ENCODE measurements at regions not wholly inside any gene's neighbourhood (a gene's known extent, or its start where the extent isn't known, plus 50 kb on each side); places are given as distances from the start of the nearest gene placed in this dataset.
"Not testable (repeated sequence)": the region's sequence is repeated elsewhere in the genome, so short reads cannot be mapped to it uniquely, and the experiment has no call there.

DNA sequence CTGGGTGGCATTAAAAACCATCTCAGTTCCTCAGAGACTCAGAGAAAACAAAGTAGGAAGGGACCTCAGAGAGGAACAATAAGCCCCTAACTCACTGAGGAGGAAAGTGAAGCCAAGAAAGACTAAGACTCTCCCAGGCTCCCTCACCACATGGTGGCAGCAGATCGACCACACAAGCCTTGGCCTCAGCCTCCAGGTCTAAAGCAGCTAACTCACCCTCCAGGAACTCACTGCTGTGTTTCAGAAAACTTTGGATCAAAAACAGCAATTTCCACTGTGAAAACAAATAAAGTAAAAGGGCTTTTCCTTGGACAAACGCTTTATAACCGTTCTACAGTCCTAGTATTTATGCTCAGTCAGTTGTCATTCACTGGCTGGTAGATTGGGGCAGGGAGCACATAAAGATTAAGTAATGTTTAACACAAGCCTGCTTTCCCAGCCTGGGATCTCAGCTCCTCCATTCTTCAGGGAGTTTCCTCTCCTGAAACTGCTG, 137.4 kb downstream of the PPIAL4G start:
- H2AFZ ChIP-seq; H3K9me2 ChIP-seq (replicated peaks; ENCODE audit: insufficient read depth); H3K9me3 ChIP-seq (ENCODE audit: low read depth); H3K4me3 ChIP-seq; H3K4me1 ChIP-seq (ENCODE audit: insufficient read depth); H3K79me2 ChIP-seq; H3K36me3 ChIP-seq (replicated peaks; ENCODE audit: insufficient read depth, low read depth); H3K4me2 ChIP-seq; H4K20me1 ChIP-seq (ENCODE audit: insufficient read depth, poor library complexity, severe bottlenecking): not testable (repeated sequence)
- WGBS (ENCODE audit: low lambda C conversion rate, missing lambda C conversion rate): 0% methylated on average over 3 of the region's 3 CpGs
- H3K27me3 ChIP-seq: peaks cover 22% of the 10 kb centered on the region
- peak; percentile 55 for DNase-seq (ENCODE audit: low spot score)
- TF ChIP-seq, protein P1, sequence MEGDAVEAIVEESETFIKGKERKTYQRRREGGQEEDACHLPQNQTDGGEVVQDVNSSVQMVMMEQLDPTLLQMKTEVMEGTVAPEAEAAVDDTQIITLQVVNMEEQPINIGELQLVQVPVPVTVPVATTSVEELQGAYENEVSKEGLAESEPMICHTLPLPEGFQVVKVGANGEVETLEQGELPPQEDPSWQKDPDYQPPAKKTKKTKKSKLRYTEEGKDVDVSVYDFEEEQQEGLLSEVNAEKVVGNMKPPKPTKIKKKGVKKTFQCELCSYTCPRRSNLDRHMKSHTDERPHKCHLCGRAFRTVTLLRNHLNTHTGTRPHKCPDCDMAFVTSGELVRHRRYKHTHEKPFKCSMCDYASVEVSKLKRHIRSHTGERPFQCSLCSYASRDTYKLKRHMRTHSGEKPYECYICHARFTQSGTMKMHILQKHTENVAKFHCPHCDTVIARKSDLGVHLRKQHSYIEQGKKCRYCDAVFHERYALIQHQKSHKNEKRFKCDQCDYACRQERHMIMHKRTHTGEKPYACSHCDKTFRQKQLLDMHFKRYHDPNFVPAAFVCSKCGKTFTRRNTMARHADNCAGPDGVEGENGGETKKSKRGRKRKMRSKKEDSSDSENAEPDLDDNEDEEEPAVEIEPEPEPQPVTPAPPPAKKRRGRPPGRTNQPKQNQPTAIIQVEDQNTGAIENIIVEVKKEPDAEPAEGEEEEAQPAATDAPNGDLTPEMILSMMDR (IDR thresholded peaks at IDR 0.05; ENCODE audit: poor library complexity): peak; percentile 63
- H3K27ac ChIP-seq: peak overlapping the region; percentile 42

DNA sequence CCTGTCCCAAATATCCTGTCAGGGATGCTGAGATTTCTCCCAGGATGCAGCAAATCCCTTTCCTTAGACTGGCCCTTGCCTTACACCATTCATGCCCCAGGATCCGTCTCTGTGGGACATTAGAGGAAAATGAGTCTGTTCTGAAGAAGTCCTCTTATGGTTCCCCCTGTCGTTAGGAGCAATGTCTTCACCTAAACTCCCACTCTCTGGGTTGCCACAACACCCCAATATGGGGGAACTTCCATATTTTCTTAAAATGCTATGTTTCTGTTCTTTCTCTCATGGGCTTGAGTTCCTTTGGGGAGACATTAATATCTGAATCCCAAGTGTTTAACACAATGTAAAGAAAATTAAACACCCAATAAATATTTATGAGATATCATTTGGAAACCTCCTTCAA, 138.5 kb downstream of the PPIAL4G start:
- peaks cover 12% of the 10 kb centered on the region for H3K27me3 ChIP-seq
- H3K4me3 ChIP-seq; H2AFZ ChIP-seq; H3K9me3 ChIP-seq (ENCODE audit: low read depth); DNase-seq (ENCODE audit: low spot score); H3K4me1 ChIP-seq (ENCODE audit: insufficient read depth); H4K20me1 ChIP-seq (ENCODE audit: insufficient read depth, poor library complexity, severe bottlenecking); H3K27ac ChIP-seq; H3K79me2 ChIP-seq; H3K4me2 ChIP-seq; H3K36me3 ChIP-seq (replicated peaks; ENCODE audit: insufficient read depth, low read depth); H3K9me2 ChIP-seq (replicated peaks; ENCODE audit: insufficient read depth): not testable (repeated sequence)
- WGBS (ENCODE audit: low lambda C conversion rate, missing lambda C conversion rate): 82% methylated on average over 2 of the region's 2 CpGs

DNA sequence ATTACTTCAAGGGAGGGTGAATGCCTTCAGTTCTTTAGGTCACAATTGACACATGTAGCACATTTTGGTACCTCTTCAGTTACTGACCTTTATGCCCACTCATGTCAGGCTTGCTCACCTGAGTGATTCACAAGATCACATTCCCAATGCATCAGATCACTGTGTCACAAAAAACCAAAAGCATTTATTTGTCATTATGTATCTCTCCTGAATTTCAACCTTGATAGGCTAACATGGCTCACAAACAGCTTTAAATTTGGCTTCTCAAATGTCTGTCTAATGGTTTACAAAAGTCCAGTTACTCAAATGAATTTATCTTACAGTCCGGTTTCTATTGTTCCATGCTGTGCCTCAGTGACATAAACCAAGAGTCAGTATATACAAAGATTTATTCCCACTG, 141.4 kb downstream of the PPIAL4G start:
- H3K4me2 ChIP-seq; H3K4me3 ChIP-seq; DNase-seq (ENCODE audit: low spot score); H4K20me1 ChIP-seq (ENCODE audit: insufficient read depth, poor library complexity, severe bottlenecking); H3K9me3 ChIP-seq (ENCODE audit: low read depth); H3K36me3 ChIP-seq (replicated peaks; ENCODE audit: insufficient read depth, low read depth); H3K27me3 ChIP-seq; H2AFZ ChIP-seq; H3K4me1 ChIP-seq (ENCODE audit: insufficient read depth); H3K9me2 ChIP-seq (replicated peaks; ENCODE audit: insufficient read depth); H3K27ac ChIP-seq; H3K79me2 ChIP-seq: not testable (repeated sequence)
- 86% methylated on average over 1 of the region's 1 CpG for WGBS (ENCODE audit: low lambda C conversion rate, missing lambda C conversion rate)

DNA sequence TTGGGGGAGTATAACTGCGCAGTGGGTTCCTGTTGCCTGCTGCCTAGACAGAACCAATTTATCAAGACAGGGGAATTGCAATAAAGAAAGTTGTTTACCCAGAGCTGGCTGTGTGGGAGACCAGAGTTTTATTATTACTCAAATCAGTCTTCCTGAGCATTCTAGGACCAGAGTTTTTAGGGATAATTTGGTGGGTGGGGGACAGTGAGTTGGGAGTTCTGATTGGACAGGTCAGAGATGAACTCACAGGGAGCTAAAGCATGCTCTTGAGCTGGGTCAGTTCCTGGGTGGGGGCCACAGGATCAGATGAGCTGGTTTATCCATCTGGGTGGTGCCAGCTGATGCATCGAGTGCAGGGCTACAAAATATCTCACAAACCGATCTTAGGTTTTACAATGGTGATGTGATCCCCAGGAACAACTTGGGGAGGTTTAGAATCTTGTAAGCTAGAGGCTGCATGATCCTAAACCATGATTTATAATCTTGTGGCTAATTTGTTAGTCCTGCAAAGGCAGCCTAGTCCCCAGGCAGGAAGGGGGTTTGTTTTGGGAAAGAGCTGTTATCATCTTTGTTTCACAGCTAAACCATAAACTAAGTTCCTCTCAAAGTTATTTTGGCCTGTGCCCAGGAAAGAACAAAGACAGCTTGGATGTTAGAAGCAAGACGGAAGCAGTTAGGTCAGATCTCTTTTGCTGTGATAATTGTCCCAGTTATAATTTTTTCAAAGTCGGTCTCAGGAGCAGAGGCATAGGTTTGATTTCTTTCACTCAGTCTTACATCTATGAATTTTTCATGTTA, 146.8 kb downstream of the PPIAL4G start:
- H3K4me2 ChIP-seq; H3K4me3 ChIP-seq; H3K9me3 ChIP-seq (ENCODE audit: low read depth); H2AFZ ChIP-seq; H3K27me3 ChIP-seq; H3K4me1 ChIP-seq (ENCODE audit: insufficient read depth); DNase-seq (ENCODE audit: low spot score); H3K79me2 ChIP-seq; H4K20me1 ChIP-seq (ENCODE audit: insufficient read depth, poor library complexity, severe bottlenecking); H3K36me3 ChIP-seq (replicated peaks; ENCODE audit: insufficient read depth, low read depth); H3K27ac ChIP-seq; H3K9me2 ChIP-seq (replicated peaks; ENCODE audit: insufficient read depth): not testable (repeated sequence)
- WGBS (ENCODE audit: low lambda C conversion rate, missing lambda C conversion rate): 76% methylated on average over 5 of the region's 5 CpGs

DNA sequence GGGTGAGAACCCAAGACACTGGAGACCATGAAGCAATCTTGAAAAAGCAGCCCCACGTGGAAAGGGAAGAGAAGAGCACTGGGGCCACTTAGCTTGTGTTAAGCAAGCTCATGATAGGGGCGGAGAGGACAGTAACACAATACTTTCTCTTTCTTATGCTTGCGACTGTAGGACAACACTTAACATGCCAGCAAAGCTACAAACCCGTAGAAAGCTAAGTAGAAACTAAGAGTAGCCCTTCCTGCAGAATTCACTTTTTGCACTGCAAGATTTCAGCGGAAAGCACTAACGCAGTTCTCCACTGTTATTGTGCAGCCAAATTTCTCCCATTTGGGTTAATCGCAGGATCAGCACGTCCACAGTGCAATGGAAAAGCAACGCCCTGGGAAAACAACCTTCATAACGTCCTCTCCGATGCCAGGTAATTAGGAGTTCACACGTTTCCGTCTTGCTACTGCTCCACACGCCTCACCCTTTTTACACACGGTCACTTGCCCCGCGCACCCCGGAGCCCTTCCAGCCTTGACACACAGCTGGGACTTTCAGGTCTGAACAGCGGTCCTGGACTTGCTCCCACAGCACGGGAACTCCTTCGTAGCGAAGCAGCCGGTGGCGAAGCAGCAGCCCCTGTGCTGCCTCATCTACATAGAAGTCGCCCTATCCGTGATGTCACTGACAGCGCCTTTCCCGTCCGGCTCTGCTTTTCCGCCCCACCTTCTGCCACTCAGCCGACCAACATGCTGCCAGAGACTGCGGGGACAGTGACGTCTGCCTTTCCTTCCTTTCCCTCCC, 148.6 kb downstream of the PPIAL4G start:
- under 1% methylated on average over 33 of the region's 33 CpGs for WGBS (ENCODE audit: low lambda C conversion rate, missing lambda C conversion rate)
- H3K9me2 ChIP-seq (replicated peaks; ENCODE audit: insufficient read depth): no peaks in the 10 kb centered on the region
- H3K4me1 ChIP-seq (ENCODE audit: insufficient read depth): no peaks in the 10 kb centered on the region
- H3K9me3 ChIP-seq (ENCODE audit: low read depth): no peaks in the 10 kb centered on the region
- H3K36me3 ChIP-seq (replicated peaks; ENCODE audit: insufficient read depth, low read depth): no peaks in the 10 kb centered on the region
- no peaks in the 10 kb centered on the region for H3K79me2 ChIP-seq
- TF ChIP-seq, protein P1 (IDR thresholded peaks at IDR 0.05; ENCODE audit: poor library complexity): no peak
- TF ChIP-seq EZH2 (IDR thresholded peaks at IDR 0.05; ENCODE audit: borderline replicate concordance): no peak
- TF ChIP-seq EZH2phosphoT487 (IDR thresholded peaks at IDR 0.05; ENCODE audit: low read depth, severe bottlenecking, unreplicated experiment): no peak
- peak; percentile 91 for DNase-seq (ENCODE audit: low spot score)
- no peaks in the 10 kb centered on the region for H3K27me3 ChIP-seq
- peak overlapping the region; percentile 25 for H3K4me3 ChIP-seq
- peak overlapping the region; percentile 87 for H3K27ac ChIP-seq
- no peaks in the 10 kb centered on the region for H4K20me1 ChIP-seq (ENCODE audit: insufficient read depth, poor library complexity, severe bottlenecking)
- peak overlapping the region; percentile 93 for H3K4me2 ChIP-seq
- H2AFZ ChIP-seq: peak overlapping the region; percentile 63
